ENCODE measurements at regions not wholly inside any gene's neighbourhood (a gene's known extent, or its start where the extent isn't known, plus 50 kb on each side); places are given as distances from the start of the nearest gene placed in this dataset.

DNA sequence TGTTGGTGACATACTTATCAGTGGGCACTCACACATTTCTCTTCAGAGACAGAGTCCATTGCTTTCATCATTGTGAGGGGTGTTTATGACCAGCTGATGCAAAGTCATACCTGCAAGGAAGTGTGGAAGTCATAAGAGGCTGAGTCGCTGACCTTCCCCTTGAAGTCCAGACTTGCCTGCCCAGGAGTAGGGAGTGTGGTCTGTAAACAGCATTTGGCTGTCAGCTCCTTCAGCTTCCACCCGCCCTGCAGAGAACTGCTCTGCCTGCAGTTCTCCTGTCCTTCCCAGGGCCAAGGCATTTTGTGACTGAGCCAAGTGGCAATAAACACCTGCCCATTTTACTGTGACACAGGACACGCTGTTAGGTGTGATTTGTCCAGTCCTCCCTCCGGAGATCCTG, 801.3 kb downstream of the BCL11B start:
- Mint-ChIP-seq H3K27me3 (no peaks in the 10 kb centered on the region), H3K27ac (no peak overlapping the region), H3K4me3 (no peak overlapping the region), H3K36me3 (no peaks in the 10 kb centered on the region), H3K4me1 (no peaks in the 10 kb centered on the region), H3K9me3 (peaks cover 5% of the 10 kb centered on the region)
- no peak for ATAC-seq

DNA sequence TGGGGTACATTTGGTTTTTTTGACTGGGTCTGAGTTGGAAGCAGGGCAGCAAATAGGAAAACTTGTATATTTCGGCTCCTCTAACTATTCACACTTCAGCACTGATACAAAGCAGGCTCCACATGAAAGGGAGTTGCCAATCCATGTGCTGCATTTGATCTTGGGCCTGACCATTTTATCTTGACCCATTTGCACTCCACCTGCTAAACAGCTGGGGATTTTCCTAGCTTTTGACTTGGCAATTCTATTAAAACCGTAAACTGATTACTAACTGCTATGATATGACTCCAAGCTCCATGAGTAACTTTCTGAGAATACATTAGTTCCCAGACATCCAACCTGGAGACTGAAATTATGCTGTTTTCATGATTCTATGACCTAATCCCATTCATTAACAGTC, 797.1 kb downstream of the BCL11B start:
- no peak overlapping the region for H3K4me3 Mint-ChIP-seq
- no peaks in the 10 kb centered on the region for H3K27me3 Mint-ChIP-seq
- no peak overlapping the region for H3K27ac Mint-ChIP-seq
- H3K4me1 Mint-ChIP-seq, result no peaks in the 10 kb centered on the region
- ATAC-seq, result no peak
- H3K36me3 Mint-ChIP-seq, result no peaks in the 10 kb centered on the region
- H3K9me3 Mint-ChIP-seq, result peaks cover 7% of the 10 kb centered on the region

GRCh38 chr14:98477935-98478334, 794.1 kb downstream of the BCL11B start:
- Mint-ChIP-seq H3K4me1 (no peaks in the 10 kb centered on the region), H3K9me3 (peaks cover 7% of the 10 kb centered on the region), H3K27ac (no peak overlapping the region), H3K27me3 (no peaks in the 10 kb centered on the region), H3K36me3 (no peaks in the 10 kb centered on the region), H3K4me3 (no peak overlapping the region)
- no peak for ATAC-seq

GRCh38 chr14:98489115-98489514, 782.9 kb downstream of the BCL11B start:
- peaks cover 11% of the 10 kb centered on the region for H3K9me3 Mint-ChIP-seq
- no peak for ATAC-seq
- H3K4me1 Mint-ChIP-seq, result no peaks in the 10 kb centered on the region
- H3K4me3 Mint-ChIP-seq, result no peak overlapping the region
- H3K27ac Mint-ChIP-seq, result no peak overlapping the region
- no peaks in the 10 kb centered on the region for H3K27me3 Mint-ChIP-seq
- H3K36me3 Mint-ChIP-seq, result no peaks in the 10 kb centered on the region

- Mint-ChIP-seq H3K27ac (no peak overlapping the region), H3K36me3 (no peaks in the 10 kb centered on the region), H3K27me3 (no peaks in the 10 kb centered on the region), H3K9me3 (peaks cover 10% of the 10 kb centered on the region), H3K4me3 (no peak overlapping the region), H3K4me1 (no peaks in the 10 kb centered on the region)
- no peak for ATAC-seq
Measured at GRCh38 chr14:98494582-98494981, 777.4 kb downstream of the BCL11B start.

GRCh38 chr14:98498019-98498885, 773.7 kb downstream of the BCL11B start:
- Mint-ChIP-seq H3K36me3 (no peaks in the 10 kb centered on the region), H3K27ac (no peak overlapping the region), H3K9me3 (peaks cover 14% of the 10 kb centered on the region), H3K27me3 (no peaks in the 10 kb centered on the region), H3K4me1 (no peaks in the 10 kb centered on the region), H3K4me3 (no peak overlapping the region)
- no peak for ATAC-seq

GRCh38 chr14:98501335-98501734, 770.7 kb downstream of the BCL11B start:
- peaks cover 16% of the 10 kb centered on the region for H3K9me3 Mint-ChIP-seq
- no peak for ATAC-seq
- H3K4me3 Mint-ChIP-seq, result no peak overlapping the region
- H3K36me3 Mint-ChIP-seq, result no peaks in the 10 kb centered on the region
- no peak overlapping the region for H3K27ac Mint-ChIP-seq
- no peaks in the 10 kb centered on the region for H3K27me3 Mint-ChIP-seq
- H3K4me1 Mint-ChIP-seq, result no peaks in the 10 kb centered on the region

DNA sequence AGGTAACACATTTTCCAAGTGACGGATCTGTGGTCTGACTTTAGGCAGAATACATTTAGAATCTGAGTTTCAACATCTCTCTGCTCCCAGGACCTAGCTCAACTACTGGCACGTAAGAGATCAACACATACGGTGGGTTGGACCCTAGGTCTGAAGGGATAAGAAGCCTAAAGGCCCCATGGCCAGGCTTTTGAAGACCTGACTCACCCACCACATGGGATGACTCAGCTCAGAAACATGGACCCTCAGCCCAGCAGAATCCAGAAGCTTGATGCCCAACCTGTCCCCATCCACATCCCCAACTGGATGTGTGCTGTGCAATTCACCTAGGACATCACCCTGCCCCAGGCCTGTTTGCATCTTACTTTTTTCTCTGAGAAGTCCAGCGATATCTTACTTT, 770.2 kb downstream of the BCL11B start:
- H3K27ac Mint-ChIP-seq, result no peak overlapping the region
- H3K36me3 Mint-ChIP-seq, result no peaks in the 10 kb centered on the region
- peaks cover 14% of the 10 kb centered on the region for H3K9me3 Mint-ChIP-seq
- H3K27me3 Mint-ChIP-seq, result no peaks in the 10 kb centered on the region
- no peak for ATAC-seq
- H3K4me3 Mint-ChIP-seq, result no peak overlapping the region
- no peaks in the 10 kb centered on the region for H3K4me1 Mint-ChIP-seq

DNA sequence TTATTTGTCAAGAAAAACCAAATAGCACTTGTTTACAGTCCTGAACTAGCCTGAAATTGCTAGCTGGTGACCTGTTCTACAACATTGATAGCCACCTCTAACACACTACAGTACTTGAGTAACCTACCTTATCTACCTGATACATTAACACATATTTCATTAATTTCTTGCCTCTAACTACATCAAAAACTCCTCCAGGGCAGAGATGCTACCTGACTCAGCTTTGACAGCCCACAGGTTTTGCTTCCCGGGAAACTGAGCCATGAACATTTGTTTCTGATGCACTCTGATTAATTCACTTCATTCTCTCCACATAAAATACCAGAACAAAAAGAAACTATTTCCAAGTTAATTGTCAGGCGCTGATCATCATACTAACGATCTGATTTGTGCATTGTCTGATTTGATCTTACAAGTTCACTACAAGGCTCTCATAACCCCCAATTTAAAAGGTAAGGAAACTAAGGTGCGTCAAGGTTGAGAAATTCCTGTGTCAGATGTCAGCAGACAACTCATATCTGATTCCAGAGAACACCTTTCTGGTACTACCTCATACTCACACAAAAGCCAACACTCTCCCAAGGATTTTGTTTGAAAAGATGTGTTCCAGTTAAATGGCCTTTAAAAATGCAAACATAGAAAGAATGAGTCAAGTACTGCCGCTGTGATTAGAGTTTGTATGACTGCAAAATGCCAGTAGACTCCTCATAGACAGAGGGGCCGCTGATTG, 768.7 kb downstream of the BCL11B start:
- Mint-ChIP-seq H3K4me1 (no peaks in the 10 kb centered on the region), H3K27ac (no peak overlapping the region), H3K4me3 (no peak overlapping the region), H3K9me3 (peaks cover 17% of the 10 kb centered on the region), H3K36me3 (no peaks in the 10 kb centered on the region), H3K27me3 (no peaks in the 10 kb centered on the region)
- ATAC-seq, result no peak

GRCh38 chr14:98507264-98507663, 764.7 kb downstream of the BCL11B start:
- Mint-ChIP-seq H3K36me3 (no peaks in the 10 kb centered on the region), H3K4me1 (no peaks in the 10 kb centered on the region), H3K27ac (no peak overlapping the region), H3K9me3 (peaks cover 14% of the 10 kb centered on the region), H3K4me3 (no peak overlapping the region), H3K27me3 (no peaks in the 10 kb centered on the region)
- no peak for ATAC-seq

DNA sequence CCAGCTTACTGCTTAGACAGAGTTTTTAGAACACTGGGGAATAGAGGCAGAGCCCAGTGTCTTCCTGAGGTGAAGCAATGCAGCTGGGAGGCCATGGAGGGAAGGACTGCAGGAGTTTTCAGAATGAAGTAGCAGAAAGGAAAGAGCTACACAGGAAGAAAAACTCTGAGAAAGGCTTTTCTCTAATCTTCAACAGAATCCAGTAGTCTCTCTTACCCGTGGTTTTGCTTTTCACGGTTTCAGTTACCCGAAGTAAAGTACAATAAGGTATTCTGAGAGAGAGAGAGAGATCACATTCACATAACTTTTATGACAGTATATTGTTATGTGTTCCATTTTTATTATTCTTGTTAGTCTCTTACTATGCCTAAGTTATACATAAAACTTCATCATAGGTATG, 761.6 kb downstream of the BCL11B start:
- Mint-ChIP-seq H3K27me3 (no peaks in the 10 kb centered on the region), H3K4me3 (no peak overlapping the region), H3K36me3 (no peaks in the 10 kb centered on the region), H3K27ac (no peak overlapping the region), H3K9me3 (peaks cover 10% of the 10 kb centered on the region), H3K4me1 (no peaks in the 10 kb centered on the region)
- no peak for ATAC-seq

- H3K4me3 Mint-ChIP-seq, result no peak overlapping the region
- ATAC-seq, result no peak
- no peak overlapping the region for H3K27ac Mint-ChIP-seq
- no peaks in the 10 kb centered on the region for H3K27me3 Mint-ChIP-seq
- H3K9me3 Mint-ChIP-seq, result peaks cover 4% of the 10 kb centered on the region
- H3K36me3 Mint-ChIP-seq, result no peaks in the 10 kb centered on the region
- H3K4me1 Mint-ChIP-seq, result no peaks in the 10 kb centered on the region
Measured at GRCh38 chr14:98512501-98513251, 759.3 kb downstream of the BCL11B start.

GRCh38 chr14:98513558-98513957, 758.4 kb downstream of the BCL11B start:
- ATAC-seq, result no peak
- H3K4me3 Mint-ChIP-seq, result no peak overlapping the region
- no peaks in the 10 kb centered on the region for H3K36me3 Mint-ChIP-seq
- no peaks in the 10 kb centered on the region for H3K4me1 Mint-ChIP-seq
- no peaks in the 10 kb centered on the region for H3K27me3 Mint-ChIP-seq
- H3K27ac Mint-ChIP-seq, result no peak overlapping the region
- H3K9me3 Mint-ChIP-seq, result peaks cover 4% of the 10 kb centered on the region

DNA sequence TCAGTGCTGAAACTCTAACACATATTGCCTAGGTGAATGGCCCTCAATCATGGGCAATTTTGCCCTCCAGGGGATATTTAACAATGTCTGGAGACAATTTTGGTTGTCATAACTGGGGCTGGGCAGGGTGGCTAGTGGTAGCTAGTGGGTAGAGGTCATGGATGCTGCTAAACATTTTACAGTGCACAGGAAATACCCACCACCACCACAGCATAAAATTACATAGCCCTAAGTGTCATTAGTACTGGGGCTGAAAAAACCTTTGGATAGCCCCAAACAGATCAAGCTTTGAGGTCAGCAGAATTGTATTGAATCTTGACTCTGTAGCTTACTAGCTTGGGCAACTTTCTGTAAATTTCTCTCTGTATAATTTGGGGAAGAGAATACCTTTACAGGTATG, 758.0 kb downstream of the BCL11B start:
- peaks cover 4% of the 10 kb centered on the region for H3K9me3 Mint-ChIP-seq
- ATAC-seq, result no peak
- H3K27me3 Mint-ChIP-seq, result no peaks in the 10 kb centered on the region
- H3K27ac Mint-ChIP-seq, result no peak overlapping the region
- no peak overlapping the region for H3K4me3 Mint-ChIP-seq
- no peaks in the 10 kb centered on the region for H3K36me3 Mint-ChIP-seq
- H3K4me1 Mint-ChIP-seq, result no peaks in the 10 kb centered on the region

DNA sequence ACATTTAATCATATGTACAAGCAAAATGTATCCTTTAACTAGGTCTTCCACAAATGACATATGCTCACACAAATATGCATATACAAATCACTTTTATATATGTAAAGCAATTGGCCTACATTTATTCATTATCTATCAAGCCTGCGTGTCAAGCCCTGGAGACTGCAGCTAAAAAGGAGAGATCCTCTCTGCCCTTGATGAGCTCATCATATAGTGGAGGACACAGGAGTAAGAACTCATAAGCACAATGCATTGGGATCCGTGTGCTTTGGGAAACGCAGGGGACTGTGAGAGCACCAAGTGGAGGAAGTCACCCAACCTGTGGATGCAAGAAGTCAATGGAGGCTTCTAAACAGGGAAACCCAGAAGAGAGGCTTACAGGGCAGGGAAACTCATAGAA, 735.7 kb downstream of the BCL11B start:
- no peak for ATAC-seq
- Mint-ChIP-seq H3K36me3 (no peaks in the 10 kb centered on the region), H3K9me3 (peaks cover 9% of the 10 kb centered on the region), H3K4me3 (no peak overlapping the region), H3K4me1 (no peaks in the 10 kb centered on the region), H3K27me3 (no peaks in the 10 kb centered on the region), H3K27ac (no peak overlapping the region)

Measured in stimulated activated memory B cell treated with anti-CD40 and anti-IgM and Interleukin-4, amounts not matched to agents 10 μg/mL and 1 μg/mL and 100 μg/mL, for 72 hours (primary cell).